ELR (cell line): ENCODE measurements at regions not wholly inside any gene's neighbourhood (a gene's known extent, or its start where the extent isn't known, plus 50 kb on each side); places are given as distances from the start of the nearest gene placed in this dataset.

Source experiments
- DNase-seq: peaks from one replicate; pipeline ENCODE4 v3.0.0-alpha.2; 2015; ENCODE audit warnings: low read depth

- no peak for DNase-seq
These were observed 117.7 kb downstream of the WT1 start for GRCh38 chr11:32317643-32318042.

DNA sequence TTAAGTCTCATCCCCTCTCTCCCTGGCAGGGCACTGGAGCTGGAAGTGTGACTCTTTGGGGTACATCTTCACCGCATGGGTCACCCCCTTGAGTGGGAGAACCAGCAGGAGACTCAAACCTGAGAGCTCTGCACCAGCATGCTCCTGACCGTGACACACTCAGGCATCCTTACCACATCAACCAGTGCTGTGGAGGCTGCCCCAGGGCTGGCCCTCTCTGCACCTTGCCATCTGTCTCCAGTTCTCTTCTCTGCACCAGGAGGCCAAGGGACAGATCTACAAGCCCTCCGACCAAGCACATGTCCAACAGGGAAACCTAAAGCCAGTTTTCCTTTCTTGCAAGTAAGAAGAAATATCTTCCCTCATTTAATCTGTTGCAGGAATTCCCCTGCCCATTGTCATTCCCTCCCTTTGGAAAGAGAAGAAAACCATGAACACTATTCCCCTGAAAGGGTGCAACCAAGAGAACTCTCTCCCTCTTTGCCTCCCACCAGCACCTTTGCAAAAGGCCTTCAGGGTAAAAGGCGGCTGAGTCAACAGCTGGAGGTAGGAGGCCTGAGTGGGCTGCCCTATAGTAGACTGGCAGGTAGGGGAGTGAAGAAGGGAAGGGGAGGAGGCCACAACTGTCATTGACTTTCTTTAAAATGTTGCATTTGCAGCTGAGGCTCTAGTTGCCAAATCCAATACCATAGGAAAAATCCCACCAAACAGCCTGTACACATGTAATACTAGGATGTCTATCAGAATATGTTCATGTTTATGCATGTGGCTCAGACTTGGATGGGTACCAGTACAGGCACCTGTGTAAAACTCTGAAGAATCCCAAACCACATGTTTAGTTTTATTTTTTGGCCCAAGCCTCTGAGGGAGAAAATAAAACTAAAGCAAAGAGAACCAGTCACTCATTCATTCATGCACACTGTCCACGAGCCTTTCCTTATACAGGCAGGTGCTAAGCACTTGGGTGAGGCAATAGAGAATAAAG is 117.0 kb downstream of the WT1 start:
- DNase-seq = no peak

DNA sequence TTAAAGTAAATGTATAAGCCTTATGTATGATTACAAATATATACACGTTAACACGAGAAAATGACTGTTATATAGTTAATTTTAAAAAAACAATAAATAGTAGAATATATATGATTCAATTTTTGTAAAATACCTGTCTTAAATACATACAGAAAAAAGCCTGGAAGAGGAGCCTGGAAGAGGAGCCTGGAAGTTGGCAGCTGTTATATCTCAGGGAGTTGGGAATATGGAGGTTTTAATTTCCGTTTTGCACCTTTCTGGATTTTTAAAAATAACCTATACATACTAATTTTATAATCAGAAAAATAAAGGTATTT is 111.6 kb downstream of the WT1 start:
- no peak for DNase-seq

DNA sequence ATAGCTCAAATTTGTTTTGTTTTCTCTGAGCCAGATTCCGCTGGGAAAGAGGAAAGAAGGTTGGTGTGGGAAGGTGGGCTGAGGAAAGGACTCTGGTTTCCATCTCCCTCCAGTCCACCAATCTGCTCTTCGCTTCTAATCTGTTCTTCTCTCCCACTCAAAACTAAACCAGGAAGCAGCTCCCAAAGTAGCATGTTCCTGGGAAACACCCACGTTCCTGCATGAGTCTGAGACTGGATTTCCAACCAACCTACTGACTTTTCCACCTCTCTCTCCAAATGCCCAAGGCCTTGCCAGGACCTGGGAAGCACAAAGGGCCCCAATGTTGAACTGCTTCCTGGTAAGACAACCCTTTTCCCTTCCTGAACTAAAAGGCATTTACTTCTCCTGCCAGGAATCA is 110.2 kb downstream of the WT1 start:
- no peak for DNase-seq

DNA sequence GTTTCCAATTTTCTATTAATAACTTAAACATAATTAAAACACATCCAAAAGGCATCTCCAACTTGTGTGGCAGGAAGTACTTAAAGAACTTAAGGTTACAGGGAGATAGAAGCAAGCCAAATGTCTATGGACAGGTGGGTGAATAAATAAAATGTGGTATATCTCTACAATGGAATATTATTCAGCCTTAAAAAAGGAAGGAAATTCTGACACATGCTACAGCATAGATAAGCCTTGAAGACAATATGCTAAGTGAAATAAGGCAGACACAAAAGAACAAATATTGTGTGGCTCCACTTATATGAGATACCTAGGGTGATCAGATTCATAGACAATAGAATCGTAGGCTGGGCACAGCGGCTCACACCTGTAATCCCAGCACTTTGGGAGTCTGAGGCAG is 109.6 kb downstream of the WT1 start:
- DNase-seq = no peak

DNA sequence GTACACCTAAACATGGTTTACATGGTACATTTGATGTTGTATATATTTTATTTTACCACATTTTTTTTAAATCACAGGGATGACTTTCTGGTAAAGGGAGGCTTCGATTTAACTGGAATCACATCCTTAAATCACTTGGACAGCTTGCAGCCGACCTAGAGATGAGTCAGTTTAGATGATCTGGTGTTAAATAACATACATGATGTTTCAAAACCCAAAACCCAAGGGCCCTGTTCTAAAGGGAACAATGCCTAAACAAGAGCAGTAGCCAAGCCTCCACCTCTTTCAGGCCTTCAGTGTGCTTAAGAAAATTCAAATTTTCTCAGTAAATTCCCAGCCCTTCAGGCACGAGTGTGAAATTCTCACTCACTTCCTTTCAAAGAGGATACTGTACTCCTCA is 108.8 kb downstream of the WT1 start:
- DNase-seq = no peak

GRCh38 chr11:32328392-32328791 is 106.9 kb downstream of the WT1 start:
- no peak for DNase-seq

DNA sequence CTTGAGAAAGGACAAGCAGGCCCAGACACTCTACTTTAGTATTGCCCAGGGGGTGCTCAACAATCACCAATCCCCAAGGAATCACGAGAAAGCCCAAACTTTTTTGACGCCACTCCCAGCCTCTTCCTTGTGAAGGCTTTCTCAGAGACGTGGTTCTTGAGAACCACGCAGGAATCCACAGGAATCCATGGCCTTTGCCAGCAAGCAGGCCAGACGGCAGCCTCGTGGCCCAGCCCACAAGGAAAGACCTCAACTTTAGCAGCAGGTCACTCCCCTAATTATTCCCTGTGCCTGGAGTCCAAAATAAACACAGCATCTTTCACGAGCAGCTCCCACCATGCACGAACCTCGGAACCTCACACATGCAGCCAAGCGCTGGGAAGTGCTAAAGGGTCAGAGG is 104.2 kb downstream of the WT1 start:
- DNase-seq = no peak

DNA sequence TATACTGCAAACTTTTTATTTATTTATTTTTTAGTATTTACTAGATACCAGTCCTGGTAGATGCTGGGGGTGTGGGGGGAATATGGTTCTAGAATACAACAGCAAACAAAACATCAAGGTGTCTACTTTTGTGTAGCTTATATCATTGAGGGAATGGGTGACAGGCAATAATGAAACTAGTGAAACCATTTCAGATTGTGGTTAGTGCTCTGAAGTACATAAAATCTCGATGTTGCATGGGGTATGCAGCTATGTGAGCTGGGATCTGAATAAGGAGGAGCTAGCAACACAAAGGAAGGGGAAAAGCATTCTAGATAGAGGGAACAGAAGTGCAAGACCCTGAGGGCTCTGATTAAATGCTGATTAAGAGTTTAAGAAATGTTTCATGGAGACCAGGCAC is 103.5 kb downstream of the WT1 start:
- DNase-seq = no peak

DNA sequence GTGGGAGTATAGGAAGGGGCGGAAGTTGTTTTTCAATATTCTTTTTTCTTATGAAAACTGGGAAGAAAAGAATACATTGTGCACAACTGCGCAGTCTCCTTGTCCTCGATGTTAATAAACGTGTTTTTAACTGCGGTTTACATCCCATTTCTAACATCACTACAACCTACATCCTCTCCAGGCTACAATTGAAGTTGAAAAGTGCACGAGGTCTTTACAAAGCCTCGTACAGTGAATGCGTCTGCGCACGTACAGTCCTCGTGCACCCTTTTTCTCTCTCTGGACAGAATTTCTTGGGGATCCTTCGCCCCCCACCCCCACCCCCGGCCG is 102.4 kb downstream of the WT1 start:
- no peak for DNase-seq

- peak; percentile 51 for DNase-seq
These were observed 101.9 kb downstream of the WT1 start for GRCh38 chr11:32333320-32333991.

DNA sequence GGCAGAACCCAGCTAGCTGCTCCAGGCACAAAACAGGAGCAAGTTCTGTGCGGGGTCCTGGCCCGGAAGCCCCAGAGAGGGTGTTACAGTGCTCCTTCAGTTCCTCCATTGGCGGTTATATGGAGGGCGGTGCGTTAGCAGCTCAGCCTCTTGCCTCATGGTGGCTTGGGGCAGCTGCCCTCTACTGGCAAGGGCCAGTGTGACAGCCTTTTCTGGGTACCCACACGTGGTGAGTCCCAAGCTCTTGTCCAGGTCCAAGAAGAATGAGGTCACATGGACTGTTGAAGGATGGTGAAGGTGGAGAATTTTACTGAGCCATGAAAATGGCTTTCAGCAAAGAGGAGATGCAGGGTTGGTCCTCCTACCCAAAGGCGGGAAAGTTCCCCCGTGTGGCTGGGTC is 100.5 kb downstream of the WT1 start:
- DNase-seq = no peak
